Psoas muscle (tissue), 7 donors: ENCODE measurements at regions not wholly inside any gene's neighbourhood (a gene's known extent, or its start where the extent isn't known, plus 50 kb on each side); places are given as distances from the start of the nearest gene placed in this dataset.

Experiments used
- ATAC-seq, 4 donors: fragments of 200-7000 bp; cut with Tn5 transposase; one replicate each; pipeline ENCODE4 v1.9.1; 2020; ENCODE audit warnings: moderate library complexity in 3 of 4, mild to moderate bottlenecking in 2 of 4
- DNase-seq, 2 donors: peaks; one replicate each; pipeline ENCODE4 v3.0.0-alpha.2; 2020
- H3K27ac ChIP-seq: fragments of 200-600 bp; one replicate; pipeline ENCODE4 v1.8.0; 2022
- H3K27me3 ChIP-seq, 3 donors: fragments of 200-600 bp in 1 of 3; one replicate each; pipeline versions ENCODE4 v1.6.1 to v1.8.0; 2013 to 2022; ENCODE audit warnings: low read length in 2 of 3, mild to moderate bottlenecking in 2 of 3, moderate library complexity in 1 of 3; ENCODE audit not compliant: insufficient read depth in 3 of 3
- H3K36me3 ChIP-seq, 2 donors: fragments of 200-600 bp in 1 of 2; one replicate each; pipeline versions ENCODE4 v1.6.1 to v1.8.0; 2013 to 2022; ENCODE audit warnings: low read depth in 1 of 2, mild to moderate bottlenecking in 1 of 2, moderate library complexity in 1 of 2; ENCODE audit not compliant: insufficient read depth in 1 of 2
- H3K4me1 ChIP-seq: fragments of 200-600 bp; one replicate; pipeline ENCODE4 v1.8.0; 2022
- H3K4me3 ChIP-seq: fragments of 200-600 bp; one replicate; pipeline ENCODE4 v1.8.0; 2022; ENCODE audit warnings: mild to moderate bottlenecking
- H3K9me3 ChIP-seq: fragments of 200-600 bp; one replicate; pipeline ENCODE4 v1.8.0; 2022
- CTCF ChIP-seq: fragments of 200-600 bp; IDR thresholded peaks from one replicate; pipeline ENCODE4 v1.8.0; 2022; ENCODE audit warnings: antibody characterized with exemption
- WGBS, 3 donors: extraction: QIAGEN DNeasy Blood & Tissue Kit; methylation state at CpG; one replicate each; pipeline versions ENCODE4 v1.1.6 to v1.1.7; 2013; 5-methylcytosine and 5-hydroxymethylcytosine counted together
- intact Hi-C, 2 donors: fragments of 100-400 bp; cut with DNase I; formaldehyde crosslinking; loops; one replicate each; pipeline versions ENCODE4 v1.11.0 to v1.14.2; 2022
- donor health status: healthy with polysubstance abuse.
- donor health status: DM: no; HTN: no; CAD: no; lungs with moderate emphysema.
- donor health status: Bipolar disorder and iron deficiency.
- donor health status: healthy.
- donor health status: DM: yes; HTN: yes; CAD: no.
- donor health status: DM: no; HTN: no; CAD: no.
- donor health status: DM: yes; HTN: yes; CAD: no.

- peaks cover 0 to 5% (median 2%) of the 10 kb centered on the region in 3 donors for H3K27me3 ChIP-seq
- intact Hi-C loops: no loop called here
- no peak for TF ChIP-seq CTCF
- ATAC-seq: no peak
- no peaks in the 10 kb centered on the region for H3K9me3 ChIP-seq
- WGBS, 3 donors: 87 to 89% (median 87%) methylated on average over 21 of the region's 21 CpGs
- H3K4me3 ChIP-seq: no peak overlapping the region
- H3K4me1 ChIP-seq: no peaks in the 10 kb centered on the region
- no peak for DNase-seq
- no peaks in the 10 kb centered on the region for H3K36me3 ChIP-seq
- no peak overlapping the region for H3K27ac ChIP-seq
Measured at GRCh38 chr6:163634211-163635171, 220.0 kb downstream of the QKI start.

- intact Hi-C loops: no loop called here
- Histone ChIP-seq H3K36me3 (no peaks in the 10 kb centered on the region), H3K4me3 (no peak overlapping the region), H3K9me3 (no peaks in the 10 kb centered on the region), H3K27ac (no peak overlapping the region), H3K27me3 (peaks cover 0 to 5% (median 2%) of the 10 kb centered on the region in 3 donors), H3K4me1 (no peaks in the 10 kb centered on the region)
- no peak for ATAC-seq
- 53 to 59% (median 54%) methylated on average over 20 to 22 of the region's 22 CpGs for WGBS, 3 donors
- no peak for DNase-seq
- no peak for TF ChIP-seq CTCF
Measured at GRCh38 chr6:163630991-163631390, 216.5 kb downstream of the QKI start.

- Histone ChIP-seq H3K27ac (no peak overlapping the region), H3K36me3 (no peaks in the 10 kb centered on the region), H3K27me3 (peaks cover 0 to 5% (median 2%) of the 10 kb centered on the region in 3 donors), H3K4me3 (no peak overlapping the region), H3K9me3 (no peaks in the 10 kb centered on the region), H3K4me1 (no peaks in the 10 kb centered on the region)
- no peak for ATAC-seq
- intact Hi-C loops: no loop called here
- no peak for DNase-seq
- 28 to 37% (median 33%) methylated on average over 26 to 34 of the region's 34 CpGs for whole genome bisulfite sequencing, 3 donors
- no peak for TF ChIP-seq CTCF
Measured at GRCh38 chr6:163630572-163630971, 216.1 kb downstream of the QKI start.

- Histone ChIP-seq H3K36me3 (no peaks in the 10 kb centered on the region), H3K27ac (no peak overlapping the region), H3K4me1 (no peaks in the 10 kb centered on the region), H3K9me3 (no peaks in the 10 kb centered on the region), H3K27me3 (peaks cover 0 to 5% (median 2%) of the 10 kb centered on the region in 3 donors), H3K4me3 (no peak overlapping the region)
- ATAC-seq: no peak
- TF ChIP-seq CTCF: no peak
- intact Hi-C loops: no loop called here
- DNase-seq: no peak
- WGBS, 3 donors: 72 to 76% (median 76%) methylated on average over 16 of the region's 16 CpGs
Measured at GRCh38 chr6:163630096-163630495, 215.6 kb downstream of the QKI start.
